ENCODE measurements at regions not wholly inside any gene's neighbourhood (a gene's known extent, or its start where the extent isn't known, plus 50 kb on each side); places are given as distances from the start of the nearest gene placed in this dataset.

GRCh38 chr2:20137884-20138283, 86.5 kb upstream of the LAPTM4A start:
- no peak for TF ChIP-seq POLR2AphosphoS5 (IDR thresholded peaks at IDR 0.05; ENCODE audit: insufficient read depth in 1 of 2, low read depth in 1 of 2)
- TF ChIP-seq CTCF (IDR thresholded peaks at IDR 0.05): no peak

Measured in vagina (tissue), 2 donors.